ACC112 (cell line): ENCODE measurements at regions not wholly inside any gene's neighbourhood (a gene's known extent, or its start where the extent isn't known, plus 50 kb on each side); places are given as distances from the start of the nearest gene placed in this dataset.
A peak's percentile ranks its signal among the peaks of the same experiment; 100 is the strongest.

Experiments used
- H2AFZ ChIP-seq: fragments of 200-600 bp; sonication (generic); one replicate; pipeline ENCODE4 v1.6.0; 2017; ENCODE audit warnings: antibody characterized with exemption, low read length; ENCODE audit not compliant: unreplicated experiment
- H3K27ac ChIP-seq: fragments of 200-600 bp; sonication (generic); 2 replicates; pipeline ENCODE4 v1.5.1; 2014; ENCODE audit warnings: low read depth, mild to moderate bottlenecking, antibody characterized with exemption, low read length, moderate library complexity
- H3K27me3 ChIP-seq: fragments of 200-600 bp; sonication (generic); 2 replicates; pipeline ENCODE4 v1.6.1; 2014; ENCODE audit warnings: mild to moderate bottlenecking, antibody characterized with exemption, low read length, moderate library complexity, mixed read lengths; ENCODE audit not compliant: insufficient read depth
- H3K36me3 ChIP-seq: fragments of 200-600 bp; sonication (generic); 2 replicates; pipeline ENCODE4 v1.6.1; 2016; ENCODE audit warnings: mild to moderate bottlenecking, antibody characterized with exemption, low read length, moderate library complexity, mixed read lengths; ENCODE audit not compliant: insufficient read depth
- H3K4me1 ChIP-seq: fragments of 200-600 bp; sonication (generic); one replicate; pipeline ENCODE4 v1.6.1; 2016; ENCODE audit warnings: low read length, mixed read lengths; ENCODE audit not compliant: insufficient read depth, unreplicated experiment, control insufficient read depth
- H3K4me3 ChIP-seq: fragments of 200-600 bp; sonication (generic); 2 replicates; pipeline ENCODE4 v1.5.1; 2014; ENCODE audit warnings: mild to moderate bottlenecking, low read depth, low read length
- H3K79me2 ChIP-seq: fragments of 200-600 bp; sonication (generic); one replicate; pipeline ENCODE4 v1.6.0; 2016; ENCODE audit warnings: low read length; ENCODE audit not compliant: control insufficient read depth, unreplicated experiment, insufficient read depth

- H3K36me3 ChIP-seq: no peaks in the 10 kb centered on the region
- no peak overlapping the region for H3K27ac ChIP-seq
- H3K79me2 ChIP-seq: no peaks in the 10 kb centered on the region
- peaks cover 5% of the 10 kb centered on the region; the same call in 1 of the 2 replicates for H3K27me3 ChIP-seq
- no peak overlapping the region for H3K4me3 ChIP-seq
- H2AFZ ChIP-seq: no peak overlapping the region
- no peaks in the 10 kb centered on the region for H3K4me1 ChIP-seq
Measured at GRCh38 chr5:158100373-158100888, 241.5 kb upstream of the CLINT1 start.

DNA sequence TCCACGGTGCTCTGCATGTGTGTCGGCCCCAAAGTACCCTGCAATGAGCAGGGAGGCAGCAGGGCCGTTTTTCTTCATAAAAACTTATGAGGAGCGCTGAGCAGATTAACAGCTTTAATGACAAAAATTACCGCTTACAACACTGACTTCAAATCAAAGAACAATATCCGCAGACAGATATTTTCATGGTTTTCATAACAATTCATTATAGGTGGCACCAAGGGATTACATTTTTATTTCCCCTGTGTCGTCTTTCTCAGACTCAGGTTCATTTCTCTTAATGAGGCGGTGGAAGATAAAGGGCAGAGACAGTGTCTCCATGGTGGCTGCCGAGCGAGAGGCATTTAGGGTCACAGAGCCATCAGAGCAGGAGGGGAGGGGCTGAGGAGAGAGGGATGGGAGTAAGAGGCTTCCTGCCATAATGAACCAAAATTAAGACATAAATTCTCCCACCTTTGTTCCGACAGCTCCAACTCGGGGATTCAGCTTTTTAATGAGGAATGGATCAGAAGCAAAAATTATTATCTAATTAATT is 240.7 kb upstream of the CLINT1 start:
- H3K27ac ChIP-seq: no peak overlapping the region
- H3K79me2 ChIP-seq: no peaks in the 10 kb centered on the region
- H3K4me3 ChIP-seq: no peak overlapping the region
- H3K36me3 ChIP-seq: no peaks in the 10 kb centered on the region
- H3K4me1 ChIP-seq: no peaks in the 10 kb centered on the region
- H2AFZ ChIP-seq: no peak overlapping the region
- peaks cover 5% of the 10 kb centered on the region; the same call in 1 of the 2 replicates for H3K27me3 ChIP-seq

DNA sequence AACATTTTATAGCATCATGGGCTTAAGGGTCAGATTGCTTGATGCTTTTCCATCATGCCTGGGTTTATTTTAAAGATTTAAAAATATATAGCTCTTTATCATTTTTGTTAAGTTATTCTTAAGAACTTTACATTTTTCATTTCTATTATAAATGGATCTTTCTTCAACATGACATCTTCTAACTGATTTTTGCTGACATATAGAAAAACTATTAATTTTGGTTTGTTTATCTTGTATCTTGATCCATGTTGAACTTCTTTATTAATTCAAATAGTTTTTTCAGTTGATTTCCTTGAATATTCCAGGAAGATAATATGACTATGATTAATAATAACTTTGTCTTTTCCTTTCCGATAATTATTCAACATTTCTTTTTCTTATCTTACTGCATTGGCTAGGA is 237.9 kb upstream of the CLINT1 start:
- Histone ChIP-seq H3K79me2 (no peaks in the 10 kb centered on the region), H2AFZ (no peak overlapping the region), H3K27me3 (peaks cover 5% of the 10 kb centered on the region; the same call in 1 of the 2 replicates), H3K27ac (no peak overlapping the region), H3K4me3 (no peak overlapping the region), H3K4me1 (no peaks in the 10 kb centered on the region), H3K36me3 (no peaks in the 10 kb centered on the region)

DNA sequence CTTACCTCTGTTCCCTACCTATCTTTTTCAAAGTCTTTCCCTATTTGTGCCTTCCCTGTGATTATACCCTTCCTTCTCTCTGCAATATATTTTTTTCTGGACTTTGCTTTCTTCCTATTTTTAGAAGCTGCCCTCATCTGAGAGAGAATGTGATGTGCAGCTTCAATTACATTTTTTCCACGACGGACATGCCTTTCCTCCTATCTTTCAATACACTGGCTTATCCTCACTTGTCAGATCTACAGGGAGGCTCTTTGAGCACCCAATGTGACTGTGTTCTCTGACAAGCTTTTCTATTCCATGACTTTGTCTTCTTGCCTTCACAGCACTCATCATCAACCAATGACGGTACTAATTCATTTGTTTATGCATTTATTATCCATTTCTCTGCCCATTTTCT is 227.9 kb upstream of the CLINT1 start:
- no peaks in the 10 kb centered on the region for H3K27me3 ChIP-seq
- no peaks in the 10 kb centered on the region for H3K79me2 ChIP-seq
- H3K4me1 ChIP-seq: no peaks in the 10 kb centered on the region
- no peaks in the 10 kb centered on the region for H3K36me3 ChIP-seq
- no peak overlapping the region for H3K4me3 ChIP-seq
- no peak overlapping the region for H2AFZ ChIP-seq
- no peak overlapping the region for H3K27ac ChIP-seq

DNA sequence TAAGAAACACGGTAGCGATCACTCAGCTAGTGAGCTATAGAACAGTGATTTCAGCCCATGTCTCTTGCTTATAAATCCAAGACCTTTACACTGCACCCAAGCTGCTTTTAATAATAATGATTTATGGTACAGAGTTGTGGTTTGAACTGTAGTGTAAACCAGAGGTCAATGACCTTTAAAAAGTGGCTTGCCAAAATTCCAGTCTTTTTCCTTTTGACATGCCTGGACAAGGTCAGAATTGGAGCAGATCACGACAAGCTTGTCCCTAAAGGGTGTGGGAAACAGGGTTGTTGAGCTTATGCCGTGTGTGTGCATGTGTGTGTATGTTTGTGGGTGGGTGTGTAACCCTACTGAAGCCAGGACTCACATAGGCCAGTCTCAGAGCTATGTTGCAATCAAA is 225.3 kb upstream of the CLINT1 start:
- H3K4me3 ChIP-seq: no peak overlapping the region
- no peak overlapping the region for H2AFZ ChIP-seq
- H3K79me2 ChIP-seq: no peaks in the 10 kb centered on the region
- H3K36me3 ChIP-seq: no peaks in the 10 kb centered on the region
- no peaks in the 10 kb centered on the region for H3K4me1 ChIP-seq
- no peak overlapping the region for H3K27ac ChIP-seq
- H3K27me3 ChIP-seq: no peaks in the 10 kb centered on the region

DNA sequence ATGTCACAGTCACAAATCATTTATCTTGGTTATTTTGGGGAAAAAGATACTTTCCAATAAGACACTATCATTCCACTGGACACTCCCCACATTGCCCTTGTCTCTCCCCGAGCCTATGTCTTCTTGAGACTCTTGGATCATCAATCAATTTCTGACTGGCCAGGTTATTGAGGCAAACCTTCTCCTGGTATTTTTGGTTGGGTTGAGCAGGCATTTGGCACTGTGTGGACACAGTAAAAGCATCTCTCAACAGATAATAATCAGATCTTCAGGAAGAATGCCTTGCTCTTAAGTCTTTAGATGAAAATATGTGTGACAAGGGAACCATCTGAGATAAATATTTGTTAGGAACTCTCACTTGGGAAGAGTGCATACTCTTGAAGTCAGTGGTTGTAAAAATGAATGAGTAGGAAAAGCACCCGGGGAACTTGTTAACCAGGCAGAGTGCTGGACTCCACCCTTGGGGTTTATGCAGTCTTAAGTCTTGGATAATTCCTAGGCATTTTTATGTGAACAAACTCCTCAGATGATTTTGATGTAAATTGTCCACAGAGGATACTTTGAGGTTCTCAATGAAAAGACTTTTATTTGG is 223.8 kb upstream of the CLINT1 start:
- H3K27me3 ChIP-seq: no peaks in the 10 kb centered on the region

DNA sequence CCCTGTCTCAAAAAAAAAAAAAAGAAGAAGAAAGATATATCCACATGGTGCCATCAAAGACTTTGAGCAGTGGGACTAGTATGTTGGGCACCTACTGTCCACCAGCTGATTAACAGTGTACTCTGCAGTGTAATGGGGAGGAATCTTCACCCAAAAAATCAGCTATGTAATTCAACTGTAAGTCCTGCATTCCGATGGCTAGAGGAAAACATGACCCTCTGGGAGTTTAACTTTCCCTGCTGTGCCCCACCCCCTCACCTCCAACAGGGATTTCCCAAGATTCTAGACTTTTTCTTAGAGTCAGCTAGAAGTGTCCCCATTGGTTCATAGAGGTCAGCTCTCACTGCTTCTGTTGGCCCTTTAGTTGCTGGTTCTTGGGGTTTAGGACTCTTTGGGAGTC is 221.2 kb upstream of the CLINT1 start:
- H3K79me2 ChIP-seq: no peaks in the 10 kb centered on the region
- no peak overlapping the region for H3K27ac ChIP-seq
- H3K36me3 ChIP-seq: no peaks in the 10 kb centered on the region
- H3K4me3 ChIP-seq: no peak overlapping the region
- H2AFZ ChIP-seq: no peak overlapping the region
- peaks cover 5% of the 10 kb centered on the region for H3K4me1 ChIP-seq
- H3K27me3 ChIP-seq: no peaks in the 10 kb centered on the region

More for the DNA sequence above, 223.8 kb upstream of the CLINT1 start:
- H3K27ac ChIP-seq: no peak overlapping the region
- H3K4me3 ChIP-seq: no peak overlapping the region
- no peaks in the 10 kb centered on the region for H3K4me1 ChIP-seq
- H2AFZ ChIP-seq: no peak overlapping the region
- no peaks in the 10 kb centered on the region for H3K79me2 ChIP-seq
- no peaks in the 10 kb centered on the region for H3K36me3 ChIP-seq

DNA sequence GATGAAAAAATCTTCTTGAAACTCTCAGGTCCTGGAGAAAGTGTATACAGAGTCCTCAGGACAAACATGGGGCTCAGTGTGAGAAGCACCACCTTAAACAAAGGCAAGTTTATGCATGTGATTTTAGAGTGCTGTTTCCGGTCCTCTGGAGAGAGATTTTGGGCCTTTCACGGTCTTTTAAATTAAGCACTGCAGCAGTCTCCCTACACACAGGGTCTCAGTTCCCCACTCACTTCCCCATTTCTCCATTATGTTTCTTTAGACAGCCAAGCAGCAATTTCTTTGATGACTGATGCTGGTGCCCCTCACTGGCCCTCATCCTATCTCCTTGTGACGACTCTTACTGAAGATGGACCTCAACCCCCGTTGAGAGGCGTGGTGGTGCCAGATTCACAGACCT is 220.2 kb upstream of the CLINT1 start:
- Histone ChIP-seq H3K4me1 (peaks cover 14% of the 10 kb centered on the region), H3K4me3 (no peak overlapping the region), H2AFZ (no peak overlapping the region)

GRCh38 chr5:158074992-158075769 is 216.2 kb upstream of the CLINT1 start:
- peaks cover 14% of the 10 kb centered on the region for H3K4me1 ChIP-seq
- H3K27ac ChIP-seq: peak overlapping the region; percentile 80
- H3K79me2 ChIP-seq: no peaks in the 10 kb centered on the region
- H3K36me3 ChIP-seq: no peaks in the 10 kb centered on the region
- H3K27me3 ChIP-seq: no peaks in the 10 kb centered on the region
- H3K4me3 ChIP-seq: peak overlapping the region; percentile 64
- H2AFZ ChIP-seq: peak overlapping the region; percentile 95

More for the DNA sequence above, 220.2 kb upstream of the CLINT1 start:
- Histone ChIP-seq H3K36me3 (no peaks in the 10 kb centered on the region), H3K27ac (no peak overlapping the region), H3K79me2 (no peaks in the 10 kb centered on the region), H3K27me3 (no peaks in the 10 kb centered on the region)

DNA sequence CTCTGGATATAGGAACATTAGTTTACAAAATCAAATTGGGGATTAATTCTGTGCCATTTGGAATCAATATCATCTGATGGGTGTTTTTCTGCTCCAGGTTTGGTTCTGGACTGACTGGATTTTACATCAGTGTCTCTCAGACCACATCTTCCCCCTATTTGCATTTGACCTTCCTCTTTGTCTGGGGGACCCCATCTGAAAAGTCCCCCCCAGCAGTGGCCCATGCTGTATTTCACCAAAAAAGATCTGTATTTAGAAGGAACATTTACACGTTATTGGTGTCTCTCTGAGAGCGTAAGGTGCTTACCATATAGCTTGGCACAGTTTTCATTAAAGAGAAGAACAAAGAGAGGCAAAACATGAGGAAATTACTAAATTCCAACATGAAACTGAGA is 215.6 kb upstream of the CLINT1 start:
- Histone ChIP-seq H3K36me3 (no peaks in the 10 kb centered on the region), H3K4me1 (peaks cover 14% of the 10 kb centered on the region), H3K27ac (peak overlapping the region; percentile 80), H2AFZ (peak overlapping the region; percentile 58), H3K27me3 (no peaks in the 10 kb centered on the region), H3K79me2 (no peaks in the 10 kb centered on the region), H3K4me3 (peak overlapping the region; percentile 64; the same call in 1 of the 2 replicates)
